B cell (primary cell): ENCODE measurements at regions not wholly inside any gene's neighbourhood (a gene's known extent, or its start where the extent isn't known, plus 50 kb on each side); places are given as distances from the start of the nearest gene placed in this dataset.

Experiments
- EZH2 ChIP-seq: IDR thresholded peaks from 2 replicates; pipeline ENCODE4 v1.6.1; 2012; ENCODE audit warnings: borderline replicate concordance, low read depth, mild to moderate bottlenecking, moderate library complexity, low read length; ENCODE audit not compliant: insufficient read depth, poor library complexity, severe bottlenecking
- TF ChIP-seq, protein P1 (sequence below): fragments of 200-600 bp; IDR thresholded peaks from one replicate; pipeline ENCODE4 v1.8.0; 2022; ENCODE audit warnings: antibody characterized with exemption, mild to moderate bottlenecking

DNA sequence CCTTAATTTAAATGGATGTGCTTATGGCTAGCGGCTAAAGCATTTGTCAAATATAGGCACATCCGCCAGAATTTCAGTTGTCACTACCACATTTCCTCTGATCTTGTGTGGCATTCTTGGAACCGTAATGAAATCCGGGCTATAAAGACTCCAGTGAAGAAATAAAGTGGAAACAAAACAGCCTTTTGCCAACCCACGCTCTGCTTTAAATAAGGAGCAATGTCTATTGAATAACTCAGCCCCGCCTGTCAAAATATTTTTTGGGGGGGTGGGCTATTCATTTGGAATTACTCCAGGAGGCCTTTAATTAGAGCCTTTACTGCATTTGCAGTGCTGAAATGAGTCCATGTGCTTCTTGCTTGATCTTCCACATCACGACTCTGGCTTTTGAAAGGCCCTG lies 179.6 kb upstream of the RPH3A start:
- TF ChIP-seq, protein P1, sequence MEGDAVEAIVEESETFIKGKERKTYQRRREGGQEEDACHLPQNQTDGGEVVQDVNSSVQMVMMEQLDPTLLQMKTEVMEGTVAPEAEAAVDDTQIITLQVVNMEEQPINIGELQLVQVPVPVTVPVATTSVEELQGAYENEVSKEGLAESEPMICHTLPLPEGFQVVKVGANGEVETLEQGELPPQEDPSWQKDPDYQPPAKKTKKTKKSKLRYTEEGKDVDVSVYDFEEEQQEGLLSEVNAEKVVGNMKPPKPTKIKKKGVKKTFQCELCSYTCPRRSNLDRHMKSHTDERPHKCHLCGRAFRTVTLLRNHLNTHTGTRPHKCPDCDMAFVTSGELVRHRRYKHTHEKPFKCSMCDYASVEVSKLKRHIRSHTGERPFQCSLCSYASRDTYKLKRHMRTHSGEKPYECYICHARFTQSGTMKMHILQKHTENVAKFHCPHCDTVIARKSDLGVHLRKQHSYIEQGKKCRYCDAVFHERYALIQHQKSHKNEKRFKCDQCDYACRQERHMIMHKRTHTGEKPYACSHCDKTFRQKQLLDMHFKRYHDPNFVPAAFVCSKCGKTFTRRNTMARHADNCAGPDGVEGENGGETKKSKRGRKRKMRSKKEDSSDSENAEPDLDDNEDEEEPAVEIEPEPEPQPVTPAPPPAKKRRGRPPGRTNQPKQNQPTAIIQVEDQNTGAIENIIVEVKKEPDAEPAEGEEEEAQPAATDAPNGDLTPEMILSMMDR = no peak
- TF ChIP-seq EZH2 = no peak
